Hepatocyte (in vitro differentiated cells): ENCODE measurements at regions not wholly inside any gene's neighbourhood (a gene's known extent, or its start where the extent isn't known, plus 50 kb on each side); places are given as distances from the start of the nearest gene placed in this dataset.

ENCODE experiments used
- DNase-seq: peaks from one replicate; pipeline ENCODE4 v3.0.0-alpha.2; 2016; ENCODE audit warnings: low spot score
- H2AFZ ChIP-seq: fragments of 200-600 bp; sonication (generic); 2 replicates; pipeline ENCODE4 v1.6.0; 2016; ENCODE audit warnings: antibody characterized with exemption, mild to moderate bottlenecking
- H3K27ac ChIP-seq: fragments of 200-600 bp; sonication (generic); 2 replicates; pipeline ENCODE4 v1.5.1; 2016; ENCODE audit warnings: mild to moderate bottlenecking
- H3K27me3 ChIP-seq: fragments of 200-600 bp; sonication (generic); 2 replicates; pipeline ENCODE4 v1.6.1; 2016
- H3K36me3 ChIP-seq: fragments of 200-600 bp; sonication (generic); replicated peaks from 2 replicates; pipeline ENCODE4 v1.5.1; 2016; ENCODE audit warnings: low read depth; ENCODE audit not compliant: insufficient read depth
- H3K4me1 ChIP-seq: fragments of 200-600 bp; sonication (generic); 2 replicates; pipeline ENCODE4 v1.5.1; 2016; ENCODE audit warnings: mild to moderate bottlenecking, moderate library complexity; ENCODE audit not compliant: insufficient read depth
- H3K4me2 ChIP-seq: fragments of 200-600 bp; sonication (generic); 2 replicates; pipeline ENCODE4 v1.6.0; 2016
- H3K4me3 ChIP-seq: fragments of 200-600 bp; sonication (generic); 2 replicates; pipeline ENCODE4 v1.5.1; 2016; ENCODE audit warnings: mild to moderate bottlenecking
- H3K79me2 ChIP-seq: fragments of 200-600 bp; sonication (generic); 2 replicates; pipeline ENCODE4 v1.6.0; 2017; ENCODE audit warnings: mild to moderate bottlenecking
- H3K9me2 ChIP-seq: fragments of 200-600 bp; sonication (generic); replicated peaks from 2 replicates; pipeline ENCODE4 v1.6.0; 2017; ENCODE audit warnings: mild to moderate bottlenecking; ENCODE audit not compliant: insufficient read depth
- H3K9me3 ChIP-seq: fragments of 200-600 bp; sonication (generic); 2 replicates; pipeline ENCODE4 v1.5.1; 2016; ENCODE audit warnings: low read depth, mild to moderate bottlenecking
- H4K20me1 ChIP-seq: fragments of 200-600 bp; sonication (generic); 2 replicates; pipeline ENCODE4 v1.6.0; 2016; ENCODE audit warnings: mild to moderate bottlenecking; ENCODE audit not compliant: insufficient read depth, poor library complexity, severe bottlenecking
- EZH2 ChIP-seq: fragments of 200-600 bp; sonication (generic); IDR thresholded peaks from 2 replicates; pipeline ENCODE4 v1.6.1; 2016; ENCODE audit warnings: antibody characterized with exemption, mild to moderate bottlenecking, borderline replicate concordance
- EZH2phosphoT487 ChIP-seq: fragments of 200-600 bp; sonication (generic); IDR thresholded peaks from one replicate; pipeline ENCODE4 v1.6.1; 2018; ENCODE audit warnings: antibody characterized with exemption, mild to moderate bottlenecking, low read depth, moderate library complexity; ENCODE audit not compliant: unreplicated experiment, severe bottlenecking
- WGBS: methylation state at CpG from one replicate; pipeline ENCODE4 v1.1.6; 2016; ENCODE audit warnings: low lambda C conversion rate; ENCODE audit errors: missing lambda C conversion rate; 5-methylcytosine and 5-hydroxymethylcytosine counted together
- TF ChIP-seq, protein P1 (sequence below): fragments of 200-600 bp; sonication (generic); IDR thresholded peaks from 2 replicates; pipeline ENCODE4 v1.5.1; 2016; ENCODE audit warnings: antibody characterized with exemption, mild to moderate bottlenecking; ENCODE audit not compliant: poor library complexity

DNA sequence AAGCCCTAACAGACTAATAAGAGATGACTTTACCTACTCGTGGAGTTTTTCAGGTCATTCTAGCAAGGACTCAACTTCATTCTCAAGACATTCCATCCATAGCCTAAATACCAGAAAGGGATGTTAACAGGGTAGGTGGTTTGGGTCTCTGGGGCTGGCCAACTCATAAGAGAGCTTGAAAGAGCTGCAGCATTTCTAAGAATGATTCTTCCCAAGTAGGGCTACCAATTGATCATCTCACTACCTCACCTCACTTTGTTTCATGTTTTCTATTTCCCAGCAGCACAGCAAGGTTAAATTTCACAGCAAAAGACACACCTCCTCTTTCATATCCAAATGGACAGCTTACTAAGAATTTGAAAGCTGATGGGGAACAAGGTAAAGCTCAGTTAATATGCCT lies 614.8 kb upstream of the DIPK2B start:
- Histone ChIP-seq H3K27ac (no peak overlapping the region), H3K79me2 (peaks cover 19% of the 10 kb centered on the region), H3K9me3 (no peaks in the 10 kb centered on the region), H3K4me2 (no peak overlapping the region), H2AFZ (no peak overlapping the region), H3K4me3 (no peak overlapping the region), H4K20me1 (no peaks in the 10 kb centered on the region), H3K27me3 (no peaks in the 10 kb centered on the region), H3K9me2 (no peaks in the 10 kb centered on the region), H3K4me1 (no peaks in the 10 kb centered on the region), H3K36me3 (no peaks in the 10 kb centered on the region)
- WGBS = 48% methylated on average over 1 of the region's 1 CpG
- no peak for DNase-seq
- TF ChIP-seq, protein P1, sequence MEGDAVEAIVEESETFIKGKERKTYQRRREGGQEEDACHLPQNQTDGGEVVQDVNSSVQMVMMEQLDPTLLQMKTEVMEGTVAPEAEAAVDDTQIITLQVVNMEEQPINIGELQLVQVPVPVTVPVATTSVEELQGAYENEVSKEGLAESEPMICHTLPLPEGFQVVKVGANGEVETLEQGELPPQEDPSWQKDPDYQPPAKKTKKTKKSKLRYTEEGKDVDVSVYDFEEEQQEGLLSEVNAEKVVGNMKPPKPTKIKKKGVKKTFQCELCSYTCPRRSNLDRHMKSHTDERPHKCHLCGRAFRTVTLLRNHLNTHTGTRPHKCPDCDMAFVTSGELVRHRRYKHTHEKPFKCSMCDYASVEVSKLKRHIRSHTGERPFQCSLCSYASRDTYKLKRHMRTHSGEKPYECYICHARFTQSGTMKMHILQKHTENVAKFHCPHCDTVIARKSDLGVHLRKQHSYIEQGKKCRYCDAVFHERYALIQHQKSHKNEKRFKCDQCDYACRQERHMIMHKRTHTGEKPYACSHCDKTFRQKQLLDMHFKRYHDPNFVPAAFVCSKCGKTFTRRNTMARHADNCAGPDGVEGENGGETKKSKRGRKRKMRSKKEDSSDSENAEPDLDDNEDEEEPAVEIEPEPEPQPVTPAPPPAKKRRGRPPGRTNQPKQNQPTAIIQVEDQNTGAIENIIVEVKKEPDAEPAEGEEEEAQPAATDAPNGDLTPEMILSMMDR = no peak
- no peak for TF ChIP-seq EZH2
- TF ChIP-seq EZH2phosphoT487 = no peak

DNA sequence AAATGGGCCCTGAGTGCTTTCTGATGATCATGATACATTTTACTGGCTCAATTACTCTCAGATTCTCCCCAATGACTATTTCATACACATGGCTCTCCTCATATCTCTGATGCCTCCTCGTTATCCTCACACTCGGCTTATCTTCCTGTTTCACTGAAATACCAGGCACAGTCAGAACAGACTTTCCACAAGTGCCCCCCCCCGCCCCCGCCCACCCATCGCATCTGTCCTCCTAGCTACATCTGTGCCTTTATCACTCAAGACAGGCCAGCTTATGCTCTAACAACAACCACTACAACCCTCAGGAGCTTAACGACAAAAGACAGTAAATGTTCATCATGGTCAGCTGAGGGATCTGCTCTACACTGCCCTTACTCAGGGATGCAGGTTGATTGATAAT lies 610.6 kb upstream of the DIPK2B start:
- no peak overlapping the region for H3K4me3 ChIP-seq
- no peak overlapping the region for H3K27ac ChIP-seq
- WGBS = 65% methylated on average over 6 of the region's 6 CpGs
- no peak overlapping the region for H2AFZ ChIP-seq
- no peaks in the 10 kb centered on the region for H3K9me3 ChIP-seq
- no peaks in the 10 kb centered on the region for H3K36me3 ChIP-seq
- no peak for DNase-seq
- H3K27me3 ChIP-seq = no peaks in the 10 kb centered on the region
- H3K79me2 ChIP-seq = peaks cover 13% of the 10 kb centered on the region
- H4K20me1 ChIP-seq = no peaks in the 10 kb centered on the region
- no peak for TF ChIP-seq EZH2
- TF ChIP-seq, protein P1 = no peak
- no peak for TF ChIP-seq EZH2phosphoT487
- H3K4me1 ChIP-seq = no peaks in the 10 kb centered on the region
- H3K9me2 ChIP-seq = no peaks in the 10 kb centered on the region
- no peak overlapping the region for H3K4me2 ChIP-seq

DNA sequence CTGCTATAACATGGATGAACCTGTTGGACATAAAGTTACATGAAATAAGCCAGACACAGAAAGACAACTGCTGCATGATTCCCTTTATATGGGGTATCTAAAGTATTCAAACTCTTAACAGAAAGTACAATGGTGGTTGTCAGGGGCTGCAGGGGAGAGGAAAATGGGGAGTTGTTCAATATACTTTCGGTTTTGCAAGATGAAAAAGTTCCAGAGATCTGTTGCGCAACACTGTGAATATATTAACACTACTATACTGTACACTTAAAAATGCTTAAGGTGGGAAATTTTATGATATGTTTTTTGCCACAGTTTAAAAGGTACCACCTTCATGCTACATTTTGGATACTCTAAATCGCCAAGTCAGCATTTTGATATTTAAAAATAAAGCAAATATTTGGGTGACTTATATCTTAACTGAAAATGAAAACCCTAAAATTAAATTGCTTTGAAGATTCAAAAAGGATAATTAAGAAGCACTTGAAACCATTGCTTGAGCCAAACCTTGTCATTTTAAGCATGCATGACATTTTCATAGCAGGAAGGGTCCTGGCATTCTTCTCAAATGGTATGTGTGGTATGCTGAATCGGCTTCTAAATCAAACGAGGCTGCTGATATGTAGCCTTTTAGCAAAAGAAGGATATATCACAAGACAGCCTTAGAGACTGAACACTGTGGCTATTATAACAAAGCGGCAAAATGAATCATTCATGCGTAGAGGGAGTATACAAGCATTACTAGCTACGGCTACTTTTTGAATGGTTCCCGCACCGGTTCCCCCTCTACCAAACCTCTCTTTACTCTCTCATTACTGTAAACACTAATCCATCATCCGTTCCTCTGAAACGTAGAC lies 607.1 kb upstream of the DIPK2B start:
- H3K27me3 ChIP-seq = no peaks in the 10 kb centered on the region
- H3K9me2 ChIP-seq = no peaks in the 10 kb centered on the region
- H3K27ac ChIP-seq = peak overlapping the region; percentile 86
- peaks cover 26% of the 10 kb centered on the region for H3K79me2 ChIP-seq
- H3K4me2 ChIP-seq = peak overlapping the region; percentile 55
- no peak overlapping the region for H3K4me3 ChIP-seq
- TF ChIP-seq, protein P1 = no peak
- TF ChIP-seq EZH2phosphoT487 (no peak), EZH2 (no peak)
- no peaks in the 10 kb centered on the region for H3K9me3 ChIP-seq
- 60% methylated on average over 12 of the region's 12 CpGs for WGBS
- H4K20me1 ChIP-seq = no peaks in the 10 kb centered on the region
- no peaks in the 10 kb centered on the region for H3K36me3 ChIP-seq
- H3K4me1 ChIP-seq = no peaks in the 10 kb centered on the region
- H2AFZ ChIP-seq = no peak overlapping the region
- DNase-seq = peak; percentile 13
